ENCODE measurements at regions not wholly inside any gene's neighbourhood (a gene's known extent, or its start where the extent isn't known, plus 50 kb on each side); places are given as distances from the start of the nearest gene placed in this dataset.

DNA sequence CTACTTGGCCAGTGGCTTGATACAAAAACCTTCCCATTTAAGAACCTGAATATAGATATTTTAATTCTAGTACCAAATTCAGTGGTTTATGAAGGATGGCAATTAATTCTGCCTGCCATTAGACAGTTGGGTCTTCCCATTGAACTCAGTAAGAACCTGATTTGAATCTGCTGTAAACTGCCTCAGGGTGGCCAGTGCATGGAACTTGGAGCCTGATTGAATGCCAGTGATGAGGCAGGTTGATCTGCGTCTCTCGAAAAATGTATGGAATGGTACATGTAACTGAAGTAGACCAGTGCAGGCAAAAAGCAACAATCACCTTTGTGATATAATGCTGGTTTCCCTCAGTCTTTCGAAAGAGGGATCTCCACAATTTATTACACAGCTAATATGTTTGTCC lies 421.4 kb downstream of the TMA16 start:
- TF ChIP-seq CTCF (IDR thresholded peaks at IDR 0.05) (no peak), POLR2A (IDR thresholded peaks at IDR 0.05) (no peak)

All from heart left ventricle (tissue), 13 donors.